PC-3 (cell line): ENCODE measurements at regions not wholly inside any gene's neighbourhood (a gene's known extent, or its start where the extent isn't known, plus 50 kb on each side); places are given as distances from the start of the nearest gene placed in this dataset.

Experiments used
- ATAC-seq: fragments of 200-7000 bp; cut with Tn5 transposase; 2 replicates; pipeline ENCODE4 v1.9.1; 2020; ENCODE audit warnings: mild to moderate bottlenecking, moderate library complexity
- BruUV-seq: library from RNA; stranded (reverse); fragments of 400-500 nt; replicated peaks from 2 replicates; lab custom pipeline; 2021; lab: Mats Ljungman, UMichigan
- CTCF ChIA-PET: fragments of 300-600 bp; sonication (Branson Sonifier 250); formaldehyde crosslinking; loops from one replicate; lab custom pipeline; 2022; ENCODE audit warnings: antibody characterized with exemption; lab: Charles Lee
- POLR2A ChIA-PET: fragments of 300-600 bp; sonication (Branson Sonifier 250); formaldehyde crosslinking; loops from one replicate; lab custom pipeline; 2022; ENCODE audit warnings: antibody characterized with exemption; ENCODE audit not compliant: unreplicated experiment; lab: Charles Lee
- DNase-seq: peaks from one replicate; pipeline ENCODE4 v3.0.0-alpha.2; 2015
- H2AFZ ChIP-seq: fragments of 300-600 bp; sonication (generic); 2 replicates; pipeline ENCODE4 v1.6.0; 2016; ENCODE audit warnings: antibody characterized with exemption, low read length
- H3F3A ChIP-seq: fragments of 300-600 bp; sonication (generic); one replicate; pipeline ENCODE4 v1.6.0; 2017; ENCODE audit warnings: antibody characterized with exemption, low read length, control low read depth, mild to moderate bottlenecking; ENCODE audit not compliant: unreplicated experiment
- H3K27ac ChIP-seq: fragments of 300-600 bp; sonication (generic); 2 replicates; pipeline ENCODE4 v1.5.1; 2016; ENCODE audit warnings: mild to moderate bottlenecking, low read length
- H3K27me3 ChIP-seq: fragments of 300-600 bp; sonication (generic); 2 replicates; pipeline ENCODE4 v1.6.1; 2016; ENCODE audit warnings: low read length, mixed read lengths
- H3K36me3 ChIP-seq: fragments of 300-600 bp; sonication (generic); 2 replicates; pipeline ENCODE4 v1.6.1; 2016; ENCODE audit warnings: low read depth, mixed run types, low read length, mixed read lengths
- H3K4me1 ChIP-seq: fragments of 300-600 bp; sonication (generic); 2 replicates; pipeline ENCODE4 v1.5.1; 2016; ENCODE audit warnings: low read length; ENCODE audit not compliant: insufficient read depth
- H3K4me2 ChIP-seq: fragments of 300-600 bp; sonication (generic); 2 replicates; pipeline ENCODE4 v1.6.0; 2016; ENCODE audit warnings: low read length
- H3K4me3 ChIP-seq: fragments of 300-600 bp; sonication (generic); 2 replicates; pipeline ENCODE4 v1.5.1; 2016; ENCODE audit warnings: mild to moderate bottlenecking, low read length, mixed read lengths
- H3K79me2 ChIP-seq: fragments of 300-600 bp; sonication (generic); 2 replicates; pipeline ENCODE4 v1.6.1; 2017; ENCODE audit warnings: low read length, mixed read lengths
- H3K9ac ChIP-seq: fragments of 300-600 bp; sonication (generic); 2 replicates; pipeline ENCODE4 v1.6.0; 2016; ENCODE audit warnings: mild to moderate bottlenecking, low read length
- H3K9me2 ChIP-seq: fragments of 300-600 bp; sonication (generic); replicated peaks from 2 replicates; pipeline ENCODE4 v1.6.1; 2016; ENCODE audit warnings: mixed run types, low read length, mixed read lengths
- H3K9me3 ChIP-seq: fragments of 300-600 bp; sonication (generic); 2 replicates; pipeline ENCODE4 v1.6.1; 2016; ENCODE audit warnings: low read length, mixed read lengths
- H4K20me1 ChIP-seq: fragments of 300-600 bp; sonication (generic); 2 replicates; pipeline ENCODE4 v1.6.1; 2016; ENCODE audit warnings: low read length, mixed read lengths
- EZH2 ChIP-seq: fragments of 300-600 bp; sonication (generic); IDR thresholded peaks from one replicate; pipeline ENCODE4 v1.6.1; 2017; ENCODE audit warnings: antibody characterized with exemption, mild to moderate bottlenecking, low read length; ENCODE audit not compliant: unreplicated experiment
- EZH2phosphoT487 ChIP-seq: fragments of 300-600 bp; sonication (generic); IDR thresholded peaks from 2 replicates; pipeline ENCODE4 v1.6.1; 2018; ENCODE audit warnings: mild to moderate bottlenecking, antibody characterized with exemption, low read length, borderline replicate concordance
- intact Hi-C: fragments of 100-400 bp; cut with micrococcal nuclease; formaldehyde crosslinking; loops from 2 replicates; pipeline ENCODE4 v1.9.0; 2023
- TF ChIP-seq, protein P1 (sequence below): fragments of 300-600 bp; sonication (generic); conservative IDR thresholded peaks from 2 replicates; pipeline ENCODE4 v1.5.1; 2017; ENCODE audit warnings: antibody characterized with exemption, low read depth, mild to moderate bottlenecking, low read length

DNA sequence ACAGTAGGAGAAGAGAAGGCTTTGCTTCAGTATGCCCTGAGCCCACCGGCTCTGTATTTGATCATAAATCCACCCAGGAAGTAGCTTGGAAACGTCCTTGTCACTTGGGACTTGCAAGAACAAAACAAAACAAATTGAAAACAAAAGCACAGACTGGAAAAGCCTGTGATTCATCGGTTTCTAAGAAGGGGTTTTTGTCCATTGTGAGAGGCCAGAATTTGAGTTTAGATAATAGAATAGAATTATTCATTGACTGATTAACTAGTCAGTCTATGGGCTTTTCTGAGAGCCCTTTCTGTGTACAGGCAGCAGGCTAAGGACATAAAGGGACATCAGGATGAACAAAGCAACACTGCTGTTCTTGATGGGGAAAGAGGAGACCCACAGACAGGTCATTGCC lies 424.8 kb downstream of the IRX1 start:
- no peak overlapping the region for H3K9ac ChIP-seq
- no peak overlapping the region for H3K27ac ChIP-seq
- no peaks in the 10 kb centered on the region for H3K79me2 ChIP-seq
- TF ChIP-seq EZH2phosphoT487 (no peak), EZH2 (no peak)
- TF ChIP-seq, protein P1, sequence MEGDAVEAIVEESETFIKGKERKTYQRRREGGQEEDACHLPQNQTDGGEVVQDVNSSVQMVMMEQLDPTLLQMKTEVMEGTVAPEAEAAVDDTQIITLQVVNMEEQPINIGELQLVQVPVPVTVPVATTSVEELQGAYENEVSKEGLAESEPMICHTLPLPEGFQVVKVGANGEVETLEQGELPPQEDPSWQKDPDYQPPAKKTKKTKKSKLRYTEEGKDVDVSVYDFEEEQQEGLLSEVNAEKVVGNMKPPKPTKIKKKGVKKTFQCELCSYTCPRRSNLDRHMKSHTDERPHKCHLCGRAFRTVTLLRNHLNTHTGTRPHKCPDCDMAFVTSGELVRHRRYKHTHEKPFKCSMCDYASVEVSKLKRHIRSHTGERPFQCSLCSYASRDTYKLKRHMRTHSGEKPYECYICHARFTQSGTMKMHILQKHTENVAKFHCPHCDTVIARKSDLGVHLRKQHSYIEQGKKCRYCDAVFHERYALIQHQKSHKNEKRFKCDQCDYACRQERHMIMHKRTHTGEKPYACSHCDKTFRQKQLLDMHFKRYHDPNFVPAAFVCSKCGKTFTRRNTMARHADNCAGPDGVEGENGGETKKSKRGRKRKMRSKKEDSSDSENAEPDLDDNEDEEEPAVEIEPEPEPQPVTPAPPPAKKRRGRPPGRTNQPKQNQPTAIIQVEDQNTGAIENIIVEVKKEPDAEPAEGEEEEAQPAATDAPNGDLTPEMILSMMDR: no peak
- no peak for ATAC-seq
- no peaks in the 10 kb centered on the region for H3K4me1 ChIP-seq
- intact Hi-C loops: no loop called here
- no peak overlapping the region for H3K4me2 ChIP-seq
- peaks cover 9% of the 10 kb centered on the region; the same call in 1 of the 2 replicates for H3K9me3 ChIP-seq
- H3K4me3 ChIP-seq: no peak overlapping the region
- POLR2A ChIA-PET: no interaction called here
- no peaks in the 10 kb centered on the region for H3K9me2 ChIP-seq
- CTCF ChIA-PET: no interaction called here
- no peaks in the 10 kb centered on the region for H4K20me1 ChIP-seq
- no peaks in the 10 kb centered on the region for H3K27me3 ChIP-seq
- H2AFZ ChIP-seq: no peak overlapping the region
- no TSS peak for BruUV-seq
- no peak for DNase-seq
- no peaks in the 10 kb centered on the region for H3K36me3 ChIP-seq
- H3F3A ChIP-seq: no peaks in the 10 kb centered on the region

DNA sequence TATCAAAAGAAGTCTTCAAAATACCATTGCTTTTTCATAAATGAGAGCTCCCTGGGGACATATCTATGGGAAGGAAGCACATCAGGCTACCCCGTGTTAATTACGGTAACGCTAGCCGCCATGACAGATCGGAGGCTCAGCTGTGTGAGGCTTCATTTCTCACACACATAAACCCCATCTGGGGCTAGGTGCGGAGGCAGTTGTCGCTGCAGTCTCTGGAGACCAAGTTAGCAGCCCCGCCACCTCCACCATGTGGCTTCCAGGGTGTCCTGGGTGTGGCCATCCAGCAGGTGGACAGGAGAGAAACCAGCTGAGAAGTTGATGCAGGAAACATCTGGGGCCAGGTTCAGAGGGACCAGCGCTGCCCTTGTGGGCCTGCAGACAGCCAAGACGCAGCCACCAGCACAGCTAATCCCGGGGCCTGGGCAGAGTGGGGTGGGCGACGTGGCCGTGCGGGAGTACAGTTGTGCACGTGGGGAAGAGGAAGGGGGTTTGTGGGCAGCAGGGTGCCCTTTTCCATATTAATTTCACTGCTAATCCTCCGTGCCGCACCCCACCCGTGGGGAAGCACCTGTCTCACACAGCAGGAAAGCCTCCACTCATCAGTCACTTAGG lies 426.5 kb downstream of the IRX1 start:
- DNase-seq (no peak), ATAC-seq (no peak)
- Histone ChIP-seq H3K36me3 (no peaks in the 10 kb centered on the region), H3K4me2 (no peak overlapping the region), H3F3A (no peaks in the 10 kb centered on the region), H3K27me3 (no peaks in the 10 kb centered on the region), H3K79me2 (no peaks in the 10 kb centered on the region), H3K9ac (no peak overlapping the region), H4K20me1 (no peaks in the 10 kb centered on the region), H3K27ac (no peak overlapping the region), H3K4me1 (no peaks in the 10 kb centered on the region), H3K4me3 (no peak overlapping the region), H3K9me3 (peaks cover 9% of the 10 kb centered on the region; the same call in 1 of the 2 replicates), H3K9me2 (no peaks in the 10 kb centered on the region), H2AFZ (no peak overlapping the region)
- intact Hi-C loops: no loop called here
- TF ChIP-seq EZH2phosphoT487 (no peak), EZH2 (no peak)
- TF ChIP-seq, protein P1: no peak
- no TSS peak for BruUV-seq
- ChIA-PET CTCF (no interaction called here), POLR2A (no interaction called here)

DNA sequence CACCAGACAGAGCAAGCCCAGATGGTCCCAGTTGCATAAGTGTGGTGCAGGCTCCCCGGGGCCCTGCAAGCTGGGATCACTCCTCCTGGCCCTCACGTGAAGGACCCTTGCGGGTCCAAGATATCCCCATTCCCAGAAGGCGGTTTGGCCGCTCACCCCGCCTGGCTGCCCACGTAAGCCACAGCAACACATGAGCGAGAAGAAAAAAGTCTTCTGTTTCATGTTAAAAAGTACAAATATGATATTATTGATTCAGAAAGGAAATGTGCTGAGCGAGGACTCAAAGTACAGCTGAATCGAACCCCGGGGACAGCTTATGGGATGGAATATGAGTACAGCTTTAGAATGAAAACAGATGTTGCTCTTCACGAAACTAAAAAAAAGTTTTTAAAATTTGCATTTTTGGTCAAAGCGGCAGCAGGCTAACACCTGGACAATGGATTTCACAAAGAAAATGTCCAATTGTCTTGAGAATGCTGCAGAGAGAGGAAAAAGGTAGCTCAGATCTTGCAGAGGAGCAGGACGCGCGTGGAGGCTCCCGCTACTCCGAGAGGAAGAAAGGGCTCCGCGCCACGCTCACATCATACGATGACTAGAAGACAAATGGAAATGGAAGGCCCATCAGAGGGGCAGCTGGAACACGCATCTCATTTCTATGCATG lies 427.6 kb downstream of the IRX1 start:
- no peak overlapping the region for H2AFZ ChIP-seq
- POLR2A ChIA-PET: no interaction called here

More for the DNA sequence above, 427.6 kb downstream of the IRX1 start:
- TF ChIP-seq EZH2phosphoT487: no peak
- Histone ChIP-seq H3K4me2 (no peak overlapping the region), H3K4me1 (no peaks in the 10 kb centered on the region), H3K27me3 (no peaks in the 10 kb centered on the region), H3K9me3 (peaks cover 12% of the 10 kb centered on the region; the same call in 1 of the 2 replicates), H3K4me3 (no peak overlapping the region), H4K20me1 (no peaks in the 10 kb centered on the region), H3K36me3 (no peaks in the 10 kb centered on the region), H3F3A (no peaks in the 10 kb centered on the region), H3K9ac (no peak overlapping the region), H3K9me2 (no peaks in the 10 kb centered on the region), H3K27ac (no peak overlapping the region), H3K79me2 (no peaks in the 10 kb centered on the region)
- DNase-seq (no peak), ATAC-seq (no peak)
- CTCF ChIA-PET: no interaction called here
- BruUV-seq: no TSS peak
- intact Hi-C loops: no loop called here
